ENCODE measurements at regions not wholly inside any gene's neighbourhood (a gene's known extent, or its start where the extent isn't known, plus 50 kb on each side); places are given as distances from the start of the nearest gene placed in this dataset.

- TF ChIP-seq NFIC (IDR thresholded peaks at IDR 0.05) = no peak
- TF ChIP-seq YY1 (IDR thresholded peaks at IDR 0.05; ENCODE audit: low read depth) = no peak
- no peak for TF ChIP-seq RAD21 (IDR thresholded peaks at IDR 0.05; ENCODE audit: low read depth)
- TF ChIP-seq, protein P1, sequence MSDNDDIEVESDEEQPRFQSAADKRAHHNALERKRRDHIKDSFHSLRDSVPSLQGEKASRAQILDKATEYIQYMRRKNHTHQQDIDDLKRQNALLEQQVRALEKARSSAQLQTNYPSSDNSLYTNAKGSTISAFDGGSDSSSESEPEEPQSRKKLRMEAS (IDR thresholded peaks at IDR 0.05) = no peak
- TF ChIP-seq EP300 (IDR thresholded peaks at IDR 0.05; ENCODE audit: borderline replicate concordance) = no peak
- TF ChIP-seq CEBPB (IDR thresholded peaks at IDR 0.05) = no peak
- TF ChIP-seq FOXM1 (IDR thresholded peaks at IDR 0.05; ENCODE audit: borderline replicate concordance, low read depth) = no peak
- no peak for TF ChIP-seq TCF12 (IDR thresholded peaks at IDR 0.05; ENCODE audit: low read depth)
- TF ChIP-seq, protein P2, sequence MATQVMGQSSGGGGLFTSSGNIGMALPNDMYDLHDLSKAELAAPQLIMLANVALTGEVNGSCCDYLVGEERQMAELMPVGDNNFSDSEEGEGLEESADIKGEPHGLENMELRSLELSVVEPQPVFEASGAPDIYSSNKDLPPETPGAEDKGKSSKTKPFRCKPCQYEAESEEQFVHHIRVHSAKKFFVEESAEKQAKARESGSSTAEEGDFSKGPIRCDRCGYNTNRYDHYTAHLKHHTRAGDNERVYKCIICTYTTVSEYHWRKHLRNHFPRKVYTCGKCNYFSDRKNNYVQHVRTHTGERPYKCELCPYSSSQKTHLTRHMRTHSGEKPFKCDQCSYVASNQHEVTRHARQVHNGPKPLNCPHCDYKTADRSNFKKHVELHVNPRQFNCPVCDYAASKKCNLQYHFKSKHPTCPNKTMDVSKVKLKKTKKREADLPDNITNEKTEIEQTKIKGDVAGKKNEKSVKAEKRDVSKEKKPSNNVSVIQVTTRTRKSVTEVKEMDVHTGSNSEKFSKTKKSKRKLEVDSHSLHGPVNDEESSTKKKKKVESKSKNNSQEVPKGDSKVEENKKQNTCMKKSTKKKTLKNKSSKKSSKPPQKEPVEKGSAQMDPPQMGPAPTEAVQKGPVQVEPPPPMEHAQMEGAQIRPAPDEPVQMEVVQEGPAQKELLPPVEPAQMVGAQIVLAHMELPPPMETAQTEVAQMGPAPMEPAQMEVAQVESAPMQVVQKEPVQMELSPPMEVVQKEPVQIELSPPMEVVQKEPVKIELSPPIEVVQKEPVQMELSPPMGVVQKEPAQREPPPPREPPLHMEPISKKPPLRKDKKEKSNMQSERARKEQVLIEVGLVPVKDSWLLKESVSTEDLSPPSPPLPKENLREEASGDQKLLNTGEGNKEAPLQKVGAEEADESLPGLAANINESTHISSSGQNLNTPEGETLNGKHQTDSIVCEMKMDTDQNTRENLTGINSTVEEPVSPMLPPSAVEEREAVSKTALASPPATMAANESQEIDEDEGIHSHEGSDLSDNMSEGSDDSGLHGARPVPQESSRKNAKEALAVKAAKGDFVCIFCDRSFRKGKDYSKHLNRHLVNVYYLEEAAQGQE (IDR thresholded peaks at IDR 0.05; ENCODE audit: low read depth) = no peak
- no peak for TF ChIP-seq CREB1 (IDR thresholded peaks at IDR 0.05; ENCODE audit: low read depth)
- TF ChIP-seq TAF1 (IDR thresholded peaks at IDR 0.05; ENCODE audit: low read depth) = no peak
- no peak for TF ChIP-seq EGR1 (IDR thresholded peaks at IDR 0.05)
These were observed 85.9 kb upstream of the SMURF2 start for GRCh38 chr17:64747938-64748540.
